Activated naive CD8-positive, alpha-beta T cell treated with anti-CD3 and anti-CD28 coated beads, Interleukin-2, amount 50 U/mL, for 24 hours (primary cell): ENCODE measurements at regions not wholly inside any gene's neighbourhood (a gene's known extent, or its start where the extent isn't known, plus 50 kb on each side); places are given as distances from the start of the nearest gene placed in this dataset.
A peak's percentile ranks its signal among the peaks of the same experiment; 100 is the strongest.

ENCODE experiments used
- ATAC-seq: fragments of 150-1000 bp; cut with Tn5 transposase; one replicate; pipeline ENCODE4 v1.10.0; 2021
- DNase-seq: peaks from one replicate; pipeline ENCODE4 v3.0.0; 2021
- H3K27ac Mint-ChIP-seq: one replicate; pipeline ENCODE4 v1.8.0; 2021; ENCODE audit warnings: mild to moderate bottlenecking, mixed read lengths
- H3K27me3 Mint-ChIP-seq: one replicate; pipeline ENCODE4 v1.8.0; 2021; ENCODE audit warnings: mixed read lengths
- H3K36me3 Mint-ChIP-seq: one replicate; pipeline ENCODE4 v1.8.0; 2021; ENCODE audit warnings: low read depth, mixed read lengths
- H3K4me1 Mint-ChIP-seq: one replicate; pipeline ENCODE4 v1.8.0; 2021; ENCODE audit warnings: mixed read lengths
- H3K4me3 Mint-ChIP-seq: one replicate; pipeline ENCODE4 v1.8.0; 2021; ENCODE audit warnings: mild to moderate bottlenecking, moderate library complexity, mixed read lengths
- H3K9me3 Mint-ChIP-seq: one replicate; pipeline ENCODE4 v1.8.0; 2021; ENCODE audit warnings: mixed read lengths

GRCh38 chr12:29072631-29073030 lies 76.4 kb upstream of the FAR2 start:
- Mint-ChIP-seq H3K9me3 (no peaks in the 10 kb centered on the region), H3K27ac (no peak overlapping the region), H3K4me3 (no peak overlapping the region), H3K4me1 (no peaks in the 10 kb centered on the region), H3K27me3 (peaks cover 14% of the 10 kb centered on the region), H3K36me3 (no peaks in the 10 kb centered on the region)
- ATAC-seq (no peak), DNase-seq (no peak)

GRCh38 chr12:29073631-29074239 lies 75.3 kb upstream of the FAR2 start:
- Mint-ChIP-seq H3K4me1 (no peaks in the 10 kb centered on the region), H3K27me3 (peaks cover 7% of the 10 kb centered on the region), H3K9me3 (no peaks in the 10 kb centered on the region), H3K36me3 (no peaks in the 10 kb centered on the region), H3K27ac (no peak overlapping the region), H3K4me3 (no peak overlapping the region)
- no peak for ATAC-seq
- DNase-seq, result no peak

GRCh38 chr12:29081101-29081500 lies 68.0 kb upstream of the FAR2 start:
- Mint-ChIP-seq H3K27me3 (peaks cover under 1% of the 10 kb centered on the region), H3K4me3 (no peak overlapping the region), H3K9me3 (no peaks in the 10 kb centered on the region), H3K4me1 (no peaks in the 10 kb centered on the region), H3K36me3 (no peaks in the 10 kb centered on the region), H3K27ac (no peak overlapping the region)
- no peak for DNase-seq
- no peak for ATAC-seq

- Mint-ChIP-seq H3K4me3 (no peak overlapping the region), H3K9me3 (no peaks in the 10 kb centered on the region), H3K27me3 (no peaks in the 10 kb centered on the region), H3K4me1 (no peaks in the 10 kb centered on the region), H3K36me3 (no peaks in the 10 kb centered on the region), H3K27ac (no peak overlapping the region)
- DNase-seq (no peak), ATAC-seq (peak; percentile 63)
These were observed 66.6 kb upstream of the FAR2 start for GRCh38 chr12:29082522-29082921.

- no peaks in the 10 kb centered on the region for H3K27me3 Mint-ChIP-seq
- ATAC-seq (no peak), DNase-seq (no peak)
- no peak overlapping the region for H3K27ac Mint-ChIP-seq
- H3K36me3 Mint-ChIP-seq, result no peaks in the 10 kb centered on the region
- no peaks in the 10 kb centered on the region for H3K9me3 Mint-ChIP-seq
- H3K4me1 Mint-ChIP-seq, result peaks cover 2% of the 10 kb centered on the region
- no peak overlapping the region for H3K4me3 Mint-ChIP-seq
These were observed 62.5 kb upstream of the FAR2 start for GRCh38 chr12:29086325-29087271.

GRCh38 chr12:29088611-29089219 lies 60.4 kb upstream of the FAR2 start:
- Mint-ChIP-seq H3K9me3 (peaks cover 3% of the 10 kb centered on the region), H3K36me3 (no peaks in the 10 kb centered on the region), H3K4me3 (no peak overlapping the region), H3K4me1 (peaks cover 2% of the 10 kb centered on the region), H3K27ac (no peak overlapping the region), H3K27me3 (no peaks in the 10 kb centered on the region)
- DNase-seq (no peak), ATAC-seq (no peak)
